Fibroblast of skin of back (primary cell): ENCODE measurements at regions not wholly inside any gene's neighbourhood (a gene's known extent, or its start where the extent isn't known, plus 50 kb on each side); places are given as distances from the start of the nearest gene placed in this dataset.

Source experiments
- DNase-seq: peaks from one replicate; pipeline ENCODE4 v3.0.0-alpha.2; 2013

DNA sequence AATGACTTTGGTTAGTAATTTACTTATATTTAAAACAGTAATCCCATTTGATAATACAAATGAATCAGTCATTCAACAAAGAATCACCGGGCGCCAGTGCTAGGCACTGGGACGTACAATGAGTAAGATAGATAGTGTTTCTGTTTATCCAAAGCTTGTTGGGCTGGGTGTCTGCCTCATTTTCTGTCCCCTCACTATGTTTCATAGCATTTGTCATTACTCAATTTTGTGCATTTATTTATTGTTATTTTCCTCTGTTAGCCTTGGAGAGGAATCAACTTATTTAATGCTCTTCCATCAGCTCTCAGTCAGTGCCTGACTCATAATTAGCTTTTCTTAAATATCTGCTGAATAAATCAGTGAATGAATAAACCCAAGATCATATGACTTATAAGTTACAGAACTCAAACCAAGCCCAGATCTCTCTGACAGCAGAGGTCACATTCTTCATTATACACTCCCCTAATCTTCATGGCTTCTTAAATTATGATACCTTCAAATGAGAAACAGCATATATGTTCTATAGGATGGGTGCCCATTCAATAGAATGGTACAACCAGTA is 86.2 kb downstream of the TSPAN8 start:
- DNase-seq, result no peak

DNA sequence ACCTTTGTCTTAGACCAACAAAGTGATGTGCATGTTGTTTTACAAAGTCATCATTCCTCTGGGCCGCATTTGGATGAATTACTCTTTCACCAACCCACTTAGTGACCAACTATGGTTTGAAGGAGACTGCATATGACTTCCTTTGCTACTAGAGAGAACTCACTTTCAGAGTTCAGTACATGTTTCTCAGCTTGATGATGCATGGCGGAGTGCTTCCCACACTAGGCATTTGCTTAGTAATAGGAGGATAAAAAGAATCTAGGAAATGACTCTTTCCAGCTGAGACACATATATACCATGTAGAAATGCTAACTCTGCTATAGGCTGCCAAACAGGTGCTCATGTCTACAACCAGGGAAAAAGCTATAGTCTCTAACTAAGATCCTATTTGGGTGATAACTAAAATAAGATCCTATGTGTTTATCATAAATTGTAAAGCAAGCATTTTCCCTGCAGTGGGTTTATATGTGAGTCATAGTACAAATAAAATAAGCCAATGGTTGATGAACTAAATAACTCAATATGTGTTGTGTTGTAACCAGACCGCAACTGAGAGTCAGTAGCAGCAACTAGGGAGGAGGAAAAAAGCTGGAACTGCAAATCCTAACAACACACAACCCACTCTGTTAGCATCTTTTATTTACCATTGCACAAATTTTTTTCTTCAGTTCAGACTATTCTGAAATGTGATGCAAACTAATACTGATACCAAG is 87.2 kb downstream of the TSPAN8 start:
- DNase-seq, result no peak

DNA sequence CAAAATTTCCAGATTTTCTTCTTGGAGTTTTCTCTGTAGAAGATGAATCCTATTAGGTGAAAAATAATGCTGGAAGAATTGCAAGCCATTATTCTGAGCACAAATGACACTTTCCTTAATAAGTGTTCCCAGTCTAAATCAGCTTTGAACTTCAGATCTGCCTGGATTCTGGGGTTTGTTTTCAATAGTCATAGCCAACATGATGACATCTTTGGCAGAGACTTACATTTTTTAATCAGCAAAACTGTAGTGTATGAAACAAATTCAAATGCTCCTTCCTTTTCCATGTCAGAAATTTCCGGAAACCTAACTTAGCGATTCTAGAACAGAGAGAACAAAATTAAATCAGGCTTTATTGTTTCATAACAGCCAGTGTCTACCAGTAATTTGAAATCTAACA is 88.5 kb downstream of the TSPAN8 start:
- DNase-seq, result no peak

- DNase-seq, result no peak
Observed at GRCh38 chr12:71063087-71063486, 94.7 kb downstream of the TSPAN8 start.

DNA sequence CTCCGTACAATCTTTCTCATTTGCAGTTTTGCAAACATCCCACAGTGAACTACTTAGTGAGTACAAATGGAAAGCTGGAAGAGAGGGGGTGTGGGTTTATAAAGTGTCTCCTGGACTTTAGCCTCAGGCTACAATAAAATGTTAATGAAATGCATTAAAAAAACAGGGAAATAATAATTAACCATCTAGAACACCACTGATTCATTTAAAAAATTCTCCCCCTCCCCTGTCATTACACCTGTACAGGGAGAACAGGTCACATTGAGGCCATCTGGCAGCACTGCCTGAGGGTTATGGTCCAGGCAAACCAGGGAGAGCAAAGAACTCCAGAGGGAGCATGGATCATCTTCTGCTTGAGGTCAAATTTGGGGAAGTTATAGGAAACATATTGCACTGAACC is 96.3 kb downstream of the TSPAN8 start:
- DNase-seq, result no peak

- no peak for DNase-seq
Observed at GRCh38 chr12:71060426-71060825, 97.4 kb downstream of the TSPAN8 start.

- DNase-seq, result peak; percentile 22
Observed at GRCh38 chr12:71057330-71057729, 100.5 kb downstream of the TSPAN8 start.

DNA sequence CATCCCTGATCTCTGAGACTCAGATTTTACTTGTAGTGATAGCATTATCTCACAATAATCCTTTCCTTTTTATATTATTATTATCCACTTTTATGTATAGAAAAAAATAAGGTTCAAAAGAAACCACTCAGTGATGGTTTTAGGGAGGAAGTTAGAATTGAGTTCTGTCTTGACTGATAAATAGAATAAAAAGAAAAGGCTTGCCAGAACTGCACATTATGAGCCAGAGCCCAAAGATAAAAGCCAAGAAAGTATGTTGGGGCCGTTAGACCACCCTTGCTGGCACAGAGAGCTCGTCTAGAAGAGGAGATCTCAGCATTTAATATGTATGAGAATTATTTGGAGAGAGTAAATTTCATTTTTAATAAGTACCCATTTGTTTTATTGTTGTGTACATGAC is 103.2 kb downstream of the TSPAN8 start:
- no peak for DNase-seq

GRCh38 chr12:71046215-71046614 is 111.6 kb downstream of the TSPAN8 start:
- DNase-seq, result peak; percentile 96

- DNase-seq, result peak; percentile 82
Observed at GRCh38 chr12:71045781-71046180, 112.0 kb downstream of the TSPAN8 start.

- no peak for DNase-seq
Observed at GRCh38 chr12:71041476-71041875, 116.3 kb downstream of the TSPAN8 start.

DNA sequence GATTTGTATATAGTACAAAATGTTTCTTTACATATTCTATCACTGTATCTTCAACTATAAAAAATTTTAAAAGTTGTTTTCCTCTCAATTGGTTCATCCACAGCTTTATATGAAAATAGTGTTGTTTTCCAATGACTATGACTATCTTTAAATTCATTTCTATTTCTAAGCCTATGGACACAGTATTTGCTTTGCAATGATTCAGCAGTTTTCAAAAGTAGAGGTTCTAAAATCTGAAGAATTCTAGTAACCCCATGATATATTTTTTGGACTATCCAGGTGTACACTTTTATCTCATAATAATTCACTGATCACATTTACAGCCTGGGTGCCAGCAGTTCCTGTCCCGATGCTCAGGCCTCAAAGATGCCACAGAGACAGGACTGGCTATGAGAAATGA is 118.4 kb upstream of the PTPRR start:
- DNase-seq, result no peak

- DNase-seq, result no peak
Observed at GRCh38 chr12:71036526-71036925, 116.0 kb upstream of the PTPRR start.

DNA sequence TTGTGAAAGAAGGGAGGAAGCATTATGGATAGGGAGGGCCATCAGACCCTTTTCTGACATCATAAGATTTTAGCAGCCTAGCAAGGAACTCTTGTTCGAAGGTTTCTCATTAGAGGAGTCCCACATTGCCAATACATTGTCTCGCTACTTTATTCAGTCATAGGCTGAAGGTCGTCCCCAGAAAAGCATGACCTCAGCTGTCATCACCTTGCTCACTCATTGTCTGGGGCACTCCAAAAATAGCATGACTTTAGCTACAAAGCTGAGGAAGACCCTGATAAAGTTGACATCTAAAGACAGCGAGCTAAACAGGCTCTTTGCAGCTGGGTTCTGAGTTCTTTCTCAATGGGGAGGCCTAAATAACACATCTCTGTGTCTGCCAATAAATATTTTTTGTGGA is 112.4 kb upstream of the PTPRR start:
- no peak for DNase-seq

GRCh38 chr12:71029302-71029701 is 108.8 kb upstream of the PTPRR start:
- DNase-seq, result no peak

GRCh38 chr12:71027856-71028255 is 107.3 kb upstream of the PTPRR start:
- no peak for DNase-seq

- no peak for DNase-seq
Observed at GRCh38 chr12:71024827-71025226, 104.3 kb upstream of the PTPRR start.

DNA sequence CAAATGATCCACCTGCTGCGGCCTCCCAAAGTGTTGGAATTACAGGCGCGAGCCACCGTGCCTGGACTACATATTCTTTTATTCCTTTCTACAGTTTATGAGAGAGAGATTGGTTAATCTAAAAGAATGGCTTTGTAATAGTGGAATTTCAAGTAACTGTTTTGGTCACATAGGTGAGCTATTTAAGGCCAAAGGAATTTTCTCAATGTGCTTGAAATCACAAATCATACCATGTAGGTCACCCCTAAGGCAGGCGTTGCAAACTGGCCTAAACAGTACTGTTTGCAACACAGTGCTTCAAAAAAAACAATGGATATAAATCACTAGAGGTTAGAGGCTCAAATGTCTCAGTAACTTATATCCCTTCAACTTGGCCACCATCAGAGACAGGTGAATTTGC is 103.7 kb upstream of the PTPRR start:
- no peak for DNase-seq

- DNase-seq, result no peak
Observed at GRCh38 chr12:71021491-71021890, 101.0 kb upstream of the PTPRR start.

DNA sequence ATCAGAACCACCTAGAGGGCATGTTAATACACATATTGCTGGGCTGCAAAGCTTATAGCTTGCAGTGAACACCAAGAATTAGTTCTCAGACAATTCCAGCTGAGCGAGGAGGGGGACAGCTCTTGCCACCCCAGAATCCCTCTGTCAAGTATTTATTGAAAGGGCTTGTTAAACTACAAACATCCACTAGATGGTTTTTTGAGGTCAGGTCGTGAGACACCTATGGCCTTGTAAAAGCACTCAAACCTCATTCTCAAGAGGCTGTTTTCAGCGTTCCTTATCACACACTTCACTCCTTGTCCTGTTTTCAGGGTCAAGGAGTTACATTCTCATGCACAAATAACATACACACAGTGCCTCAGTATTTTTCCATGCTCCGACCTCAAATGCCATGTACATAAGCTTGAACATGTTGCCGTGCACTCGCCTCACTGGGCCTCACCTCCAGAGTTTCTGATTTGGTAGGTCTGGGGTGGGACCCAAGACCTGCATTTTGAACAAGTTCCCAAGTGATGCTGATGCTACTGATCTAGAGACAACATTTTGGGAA is 98.8 kb upstream of the PTPRR start:
- DNase-seq, result no peak

DNA sequence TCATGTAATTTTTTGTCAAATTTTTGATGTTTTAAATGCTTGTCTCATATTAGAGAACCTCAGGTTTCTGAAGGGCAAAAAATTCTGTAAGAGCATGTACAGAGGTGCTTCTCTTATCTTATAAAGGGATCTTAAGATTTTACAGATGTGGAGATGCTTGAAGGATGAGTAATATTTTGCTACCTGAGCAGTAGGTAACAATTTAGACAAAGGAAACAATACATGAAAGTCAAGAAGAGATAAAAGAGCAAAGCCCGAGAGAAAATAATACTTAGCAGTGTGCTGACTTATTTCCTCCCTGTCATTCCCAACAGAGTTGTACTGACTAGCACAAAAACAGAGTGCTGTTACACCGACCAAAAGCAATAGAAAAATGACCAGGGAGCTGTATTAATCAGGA is 98.1 kb upstream of the PTPRR start:
- DNase-seq, result no peak

DNA sequence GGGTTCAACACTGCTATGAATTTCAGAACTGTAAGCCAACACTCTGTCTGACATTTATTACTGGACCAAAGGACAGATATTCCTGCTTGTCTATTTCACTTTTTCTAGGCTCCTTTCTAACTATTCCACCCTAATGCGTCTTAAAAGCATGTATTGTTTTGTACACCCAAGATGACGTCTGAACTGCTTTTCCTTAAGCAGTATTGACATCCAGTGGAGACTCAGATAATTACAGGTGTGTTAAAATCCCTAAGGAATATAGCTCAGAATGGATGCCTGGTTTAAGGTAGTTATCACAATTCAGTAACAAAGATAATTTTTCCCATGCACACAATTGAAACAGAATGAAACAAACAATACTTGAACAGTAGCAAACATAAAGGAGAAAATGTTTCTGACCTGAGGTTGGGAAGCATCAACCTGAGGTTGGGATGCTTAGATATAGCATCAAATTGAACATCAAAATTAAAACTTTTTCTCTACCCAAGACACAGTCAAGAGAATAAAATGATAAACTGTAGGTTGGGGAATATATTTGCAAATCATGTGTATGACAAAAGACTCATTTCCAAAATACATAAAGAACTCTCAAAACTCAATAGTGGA is 93.7 kb upstream of the PTPRR start:
- peak; percentile 32 for DNase-seq

DNA sequence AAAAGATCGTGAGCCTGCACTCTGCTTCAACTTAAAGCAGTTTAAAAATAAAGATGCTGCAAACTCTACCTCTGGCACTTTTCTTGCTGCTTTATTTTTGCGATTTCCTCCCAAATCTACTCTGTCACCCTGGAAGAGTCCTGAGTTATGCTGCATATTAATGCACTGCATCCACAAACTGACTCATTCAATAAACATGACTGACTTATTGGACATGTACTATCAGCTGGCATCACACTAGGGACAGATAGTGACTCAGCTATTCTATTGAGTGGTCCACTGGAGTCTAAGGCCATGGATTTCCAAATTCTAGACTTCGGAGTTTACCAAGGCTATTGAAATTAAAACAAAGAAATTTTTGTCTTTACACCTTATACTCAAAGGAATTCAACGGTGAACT is 90.7 kb upstream of the PTPRR start:
- peak; percentile 87 for DNase-seq

GRCh38 chr12:71010143-71010479 is 89.6 kb upstream of the PTPRR start:
- no peak for DNase-seq
